H1 (cell line): ENCODE measurements at regions not wholly inside any gene's neighbourhood (a gene's known extent, or its start where the extent isn't known, plus 50 kb on each side); places are given as distances from the start of the nearest gene placed in this dataset.
A peak's percentile ranks its signal among the peaks of the same experiment; 100 is the strongest.

Experiments used
- CTCF ChIA-PET: fragments of 300-600 bp; sonication (Branson Sonifier 250); formaldehyde crosslinking; loops from one replicate; lab custom pipeline; 2021; ENCODE audit not compliant: partially characterized antibody; lab: Charles Lee
- POLR2A ChIA-PET: fragments of 300-600 bp; sonication (Branson Sonifier 250); formaldehyde crosslinking; loops from one replicate; lab custom pipeline; 2021; ENCODE audit warnings: inconsistent platforms; ENCODE audit not compliant: partially characterized antibody; lab: Charles Lee
- DNase-seq, 2 experiments: peaks; one replicate each; pipeline versions ENCODE4 v3.0.0 to v3.0.0-alpha.2; 2010 to 2022; ENCODE audit warnings: low spot score in 2 of 2, low read depth in 1 of 2, mixed read lengths in 1 of 2
- FAIRE-seq: peaks from 2 replicates; lab custom pipeline; 2011; peaks lifted over from hg19 to GRCh38; lab: Jason Lieb, UNC
- H2AFZ ChIP-seq: 2 replicates; pipeline ENCODE4 v1.8.1; 2012; ENCODE audit warnings: low read length, inconsistent platforms
- H2AK5ac ChIP-seq: 2 replicates; pipeline ENCODE4 v1.6.1; 2013; ENCODE audit warnings: low read depth, low read length
- H2BK120ac ChIP-seq: replicated peaks from 2 replicates; pipeline ENCODE3; 2013; ENCODE audit warnings: low read depth, low read length, inconsistent platforms
- H2BK12ac ChIP-seq: 2 replicates; pipeline ENCODE4 v1.6.1; 2013; ENCODE audit warnings: low read depth, low read length
- H2BK15ac ChIP-seq: 2 replicates; pipeline ENCODE4 v1.6.1; 2013; ENCODE audit warnings: low read length
- H2BK20ac ChIP-seq: 2 replicates; pipeline ENCODE4 v1.6.1; 2013; ENCODE audit warnings: low read length
- H2BK5ac ChIP-seq: 2 replicates; pipeline ENCODE4 v1.6.1; 2013; ENCODE audit warnings: low read depth, low read length
- H3K14ac ChIP-seq: 2 replicates; pipeline ENCODE4 v1.6.1; 2013; ENCODE audit warnings: inconsistent platforms; ENCODE audit not compliant: insufficient read length
- H3K18ac ChIP-seq: 2 replicates; pipeline ENCODE4 v1.6.1; 2013; ENCODE audit warnings: low read length; ENCODE audit errors: extremely low read depth
- H3K23ac ChIP-seq: 2 replicates; pipeline ENCODE4 v1.6.1; 2013; ENCODE audit warnings: inconsistent platforms; ENCODE audit not compliant: insufficient read length
- H3K23me2 ChIP-seq: 2 replicates; pipeline ENCODE4 v1.6.1; 2013; ENCODE audit warnings: low read depth, low read length
- H3K27ac ChIP-seq: 2 replicates; pipeline ENCODE4 v1.6.1; 2011; ENCODE audit warnings: low read depth, low read length, inconsistent platforms
- H3K27me3 ChIP-seq, 4 experiments: replicated peaks in 1 of 4; 1 replicate in 1 of 4; 2 replicates in 3 of 4; pipeline versions ENCODE4 v1.6.1 to v1.8.1; 2011 to 2013; ENCODE audit warnings: low read length in 3 of 4, mild to moderate bottlenecking in 3 of 4, inconsistent platforms in 2 of 4, mixed read lengths in 2 of 4, moderate library complexity in 1 of 4; ENCODE audit not compliant: control insufficient read depth in 3 of 4, insufficient read depth in 3 of 4; ENCODE audit errors: extremely low read depth in 1 of 4
- H3K36me3 ChIP-seq, 4 experiments: 2 replicates each; pipeline versions ENCODE4 v1.6.1 to v1.8.1; 2011 to 2013; ENCODE audit warnings: mild to moderate bottlenecking in 4 of 4, low read length in 3 of 4, moderate library complexity in 2 of 4, control low read depth in 1 of 4, inconsistent platforms in 1 of 4; ENCODE audit not compliant: insufficient read depth in 4 of 4, control insufficient read depth in 2 of 4
- H3K4ac ChIP-seq: replicated peaks from 2 replicates; pipeline ENCODE3; 2013; ENCODE audit warnings: low read length, low read depth, mixed read lengths, inconsistent platforms; ENCODE audit not compliant: insufficient read length
- H3K4me1 ChIP-seq, 4 experiments: replicated peaks in 1 of 4; 1 replicate in 1 of 4; 2 replicates in 3 of 4; pipeline versions ENCODE4 v1.6.1 to v1.8.1; 2011 to 2013; ENCODE audit warnings: low read length in 3 of 4, inconsistent platforms in 2 of 4, mixed read lengths in 1 of 4; ENCODE audit not compliant: insufficient read depth in 4 of 4, control insufficient read depth in 3 of 4
- H3K4me2 ChIP-seq, 2 experiments: 2 replicates each; pipeline versions ENCODE4 v1.6.1 to v1.8.1; 2011 to 2013; ENCODE audit warnings: low read depth in 2 of 2, low read length in 2 of 2, control low read depth in 1 of 2, inconsistent platforms in 1 of 2, mild to moderate bottlenecking in 1 of 2; ENCODE audit not compliant: insufficient read depth in 1 of 2
- H3K4me3 ChIP-seq, 4 experiments: fragments of 200-600, 300-600 bp in 1 of 4; sonication (generic), shearing (Covaris generic), sonication (Bioruptor Twin) in 1 of 4; 2 replicates each; pipeline versions ENCODE4 v1.5.1 to v1.8.1; 2011 to 2016; ENCODE audit warnings: low read length in 4 of 4, low read depth in 3 of 4, control low read depth in 2 of 4, inconsistent platforms in 2 of 4, mild to moderate bottlenecking in 2 of 4, mixed read lengths in 1 of 4, moderate library complexity in 1 of 4; ENCODE audit not compliant: insufficient read depth in 2 of 4; ENCODE audit errors: extremely low read depth in 1 of 4
- H3K56ac ChIP-seq: replicated peaks from 2 replicates; pipeline ENCODE3; 2013; ENCODE audit warnings: low read depth, mild to moderate bottlenecking, mixed read lengths, low read length, inconsistent platforms; ENCODE audit not compliant: insufficient read length
- H3K79me1 ChIP-seq: 2 replicates; pipeline ENCODE4 v1.6.1; 2013; ENCODE audit warnings: low read depth, low read length, control low read depth
- H3K79me2 ChIP-seq, 2 experiments: 2 replicates each; pipeline versions ENCODE4 v1.6.1 to v1.8.1; 2012 to 2013; ENCODE audit warnings: low read length in 2 of 2, mild to moderate bottlenecking in 2 of 2, inconsistent platforms in 1 of 2; ENCODE audit not compliant: insufficient read depth in 2 of 2, control insufficient read depth in 1 of 2
- H3K9ac ChIP-seq, 4 experiments: replicated peaks in 1 of 4; 1 replicate in 1 of 4; 2 replicates in 3 of 4; pipeline versions ENCODE4 v1.6.1 to v1.8.1; 2011 to 2013; ENCODE audit warnings: low read depth in 3 of 4, low read length in 3 of 4, control low read depth in 2 of 4, mild to moderate bottlenecking in 2 of 4, moderate library complexity in 2 of 4, inconsistent platforms in 1 of 4; ENCODE audit errors: extremely low read depth in 1 of 4
- H3K9me3 ChIP-seq, 2 experiments: 2 replicates each; pipeline versions ENCODE4 v1.6.1 to v1.8.1; 2012 to 2013; ENCODE audit warnings: mild to moderate bottlenecking in 2 of 2, moderate library complexity in 2 of 2, control low read depth in 1 of 2, inconsistent platforms in 1 of 2, low read depth in 1 of 2, low read length in 1 of 2, mixed read lengths in 1 of 2; ENCODE audit not compliant: insufficient read depth in 2 of 2
- H4K20me1 ChIP-seq, 2 experiments: replicated peaks in 1 of 2; 2 replicates each; pipeline versions ENCODE3 to v1.8.1; 2011 to 2013; ENCODE audit warnings: inconsistent platforms in 2 of 2, low read length in 2 of 2, mild to moderate bottlenecking in 1 of 2; ENCODE audit not compliant: insufficient read depth in 2 of 2, control insufficient read depth in 1 of 2
- H4K5ac ChIP-seq: 2 replicates; pipeline ENCODE4 v1.6.1; 2013; ENCODE audit warnings: low read length, low read depth, mixed read lengths, inconsistent platforms; ENCODE audit not compliant: insufficient read length
- H4K8ac ChIP-seq: 2 replicates; pipeline ENCODE4 v1.8.0; 2013; ENCODE audit warnings: mild to moderate bottlenecking, moderate library complexity, low read length, inconsistent platforms; ENCODE audit not compliant: insufficient read depth; ENCODE audit errors: extremely low read depth
- H4K91ac ChIP-seq: replicated peaks from 2 replicates; pipeline ENCODE3; 2013; ENCODE audit warnings: low read length, mixed read lengths, inconsistent platforms; ENCODE audit not compliant: insufficient read length
- KDM5A ChIP-seq: fragments of 200-600 bp; IDR thresholded peaks from 2 replicates; pipeline ENCODE4 v1.7.1; 2012; ENCODE audit warnings: mild to moderate bottlenecking, low read length, inconsistent platforms, mixed read lengths
- RNF2 ChIP-seq: fragments of 200-900, 300-1000 bp; sonication (generic); IDR thresholded peaks from 2 replicates; pipeline ENCODE4 v1.7.1; 2016; ENCODE audit warnings: borderline replicate concordance, low read depth, mild to moderate bottlenecking, antibody characterized with exemption, low read length; ENCODE audit not compliant: poor library complexity, severe bottlenecking; ENCODE audit errors: missing control alignments
- TCF12 ChIP-seq: IDR thresholded peaks from 2 replicates; pipeline ENCODE4 v1.6.1; 2011; ENCODE audit warnings: low read depth, mild to moderate bottlenecking, low read length
- WGBS, 2 experiments: shearing (Covaris generic) in 1 of 2; methylation state at CpG; one replicate each; pipeline versions ENCODE4 v1.1.6 to v1.1.7; 2013 to 2015; ENCODE audit warnings: low lambda C conversion rate in 2 of 2, mixed read lengths in 2 of 2, inconsistent platforms in 1 of 2, low coverage in 1 of 2, missing lambda C conversion rate in 1 of 2; ENCODE audit not compliant: insufficient replicate concordance in 2 of 2, insufficient coverage in 1 of 2, insufficient read length in 1 of 2; ENCODE audit errors: extremely low coverage in 1 of 2, missing lambda C conversion rate in 1 of 2; 5-methylcytosine and 5-hydroxymethylcytosine counted together

- H4K5ac ChIP-seq = no peak overlapping the region
- WGBS, 2 experiments = 93% methylated on average over 3 of the region's 3 CpGs; no CpG with 5 or more reads in 1 of the 2 experiments
- POLR2A ChIA-PET = no interaction called here
- H4K91ac ChIP-seq = no peak overlapping the region
- H3K27ac ChIP-seq = no peak overlapping the region
- H3K79me2 ChIP-seq = no peaks in the 10 kb centered on the region
- no peak overlapping the region for H3K56ac ChIP-seq
- no peak overlapping the region for H2BK5ac ChIP-seq
- no peaks in the 10 kb centered on the region for H3K27me3 ChIP-seq
- no peaks in the 10 kb centered on the region for H4K20me1 ChIP-seq
- no peak overlapping the region for H2BK12ac ChIP-seq
- no peak overlapping the region for H2BK120ac ChIP-seq
- DNase-seq (no peak), FAIRE-seq (peak; percentile 42)
- no peak overlapping the region for H3K18ac ChIP-seq
- no peak overlapping the region for H3K23ac ChIP-seq
- no peak overlapping the region for H3K9ac ChIP-seq
- no peak overlapping the region for H2BK20ac ChIP-seq
- no peak overlapping the region for H2AK5ac ChIP-seq
- no peaks in the 10 kb centered on the region for H3K9me3 ChIP-seq
- H3K36me3 ChIP-seq = no peaks in the 10 kb centered on the region
- no peak overlapping the region for H3K4me2 ChIP-seq
- H3K23me2 ChIP-seq = no peaks in the 10 kb centered on the region; the same call in 1 of the 2 replicates
- H4K8ac ChIP-seq = no peak overlapping the region
- no peak overlapping the region for H3K14ac ChIP-seq
- H2AFZ ChIP-seq = no peak overlapping the region
- H2BK15ac ChIP-seq = no peak overlapping the region
- CTCF ChIA-PET = interaction anchor here (0.5 to 1.4 kb wide), 2 partner anchors 19 to 27 kb away, joined by 3 read pairs; no protein-coding TSS in a partner anchor
- TF ChIP-seq RNF2 (no peak), TCF12 (no peak), KDM5A (no peak)
- H3K4ac ChIP-seq = no peak overlapping the region
- no peaks in the 10 kb centered on the region for H3K4me1 ChIP-seq
- no peaks in the 10 kb centered on the region for H3K79me1 ChIP-seq
- no peak overlapping the region for H3K4me3 ChIP-seq
Observed at GRCh38 chrX:111013778-111014455, 82.1 kb upstream of the PAK3 start.
